Activated CD4-positive, CD25-positive, alpha-beta regulatory T cell treated with anti-CD3 and anti-CD28 coated beads, Interleukin-2, amount 50 U/mL, for 72 hours (primary cell): ENCODE measurements at regions not wholly inside any gene's neighbourhood (a gene's known extent, or its start where the extent isn't known, plus 50 kb on each side); places are given as distances from the start of the nearest gene placed in this dataset.

Experiments
- DNase-seq: peaks from one replicate; pipeline ENCODE4 v3.0.0; 2021

DNA sequence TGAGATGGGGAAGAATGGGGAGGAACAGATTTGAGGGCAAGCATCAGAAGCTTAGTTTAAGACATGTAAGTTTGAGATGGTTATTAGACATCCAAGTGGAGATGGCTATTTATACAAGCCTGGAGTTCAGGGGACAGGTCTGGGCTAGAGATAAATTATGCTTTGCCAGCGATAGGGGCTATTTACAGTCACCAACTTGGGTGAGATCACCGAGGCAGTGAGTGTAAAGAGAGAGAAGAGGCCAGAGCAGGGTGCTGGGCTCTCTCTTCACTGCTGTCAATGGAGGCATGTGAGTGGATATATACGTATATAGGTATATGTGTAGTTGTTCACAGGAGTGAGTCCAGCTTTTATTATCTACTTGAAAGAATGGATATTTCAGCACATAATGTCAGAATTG lies 81.0 kb downstream of the QPCT start:
- no peak for DNase-seq

DNA sequence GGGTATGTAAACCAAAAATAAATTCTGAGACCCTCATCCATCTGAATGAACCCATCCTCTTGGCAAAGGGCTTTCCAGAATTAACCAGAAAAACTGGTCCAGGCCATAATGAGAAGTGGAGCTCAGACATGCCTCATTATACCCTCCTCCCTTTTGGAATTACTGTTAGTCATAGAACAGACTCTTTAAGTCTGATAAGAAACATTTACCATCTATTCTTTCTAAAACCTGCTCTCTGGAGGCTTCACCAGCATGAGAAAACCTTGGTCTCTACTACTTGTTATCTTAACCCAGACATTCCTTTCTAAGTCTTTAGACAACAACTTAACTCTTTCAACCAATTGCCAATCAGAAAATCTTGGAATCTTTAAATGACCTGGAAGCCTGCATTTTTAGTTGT lies 82.8 kb downstream of the QPCT start:
- no peak for DNase-seq

DNA sequence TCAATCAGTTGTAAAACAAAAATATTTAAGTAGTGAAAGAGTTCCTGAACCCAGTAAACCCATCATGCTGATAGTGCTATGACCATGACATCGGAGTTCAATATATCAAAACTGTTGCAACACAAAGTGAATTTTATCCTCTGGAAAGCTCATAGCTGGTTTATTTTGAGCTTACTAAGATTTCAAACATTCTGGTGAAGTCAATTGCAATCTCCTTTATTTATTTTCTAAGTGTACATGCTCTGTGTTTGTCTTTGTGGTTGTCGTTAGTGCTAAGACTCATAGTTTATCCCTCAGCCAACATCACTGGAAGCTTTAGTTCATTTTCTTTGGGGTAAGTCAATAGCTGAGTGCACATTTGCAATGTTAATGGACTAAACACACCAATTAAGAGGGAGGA lies 91.9 kb downstream of the QPCT start:
- DNase-seq: no peak

DNA sequence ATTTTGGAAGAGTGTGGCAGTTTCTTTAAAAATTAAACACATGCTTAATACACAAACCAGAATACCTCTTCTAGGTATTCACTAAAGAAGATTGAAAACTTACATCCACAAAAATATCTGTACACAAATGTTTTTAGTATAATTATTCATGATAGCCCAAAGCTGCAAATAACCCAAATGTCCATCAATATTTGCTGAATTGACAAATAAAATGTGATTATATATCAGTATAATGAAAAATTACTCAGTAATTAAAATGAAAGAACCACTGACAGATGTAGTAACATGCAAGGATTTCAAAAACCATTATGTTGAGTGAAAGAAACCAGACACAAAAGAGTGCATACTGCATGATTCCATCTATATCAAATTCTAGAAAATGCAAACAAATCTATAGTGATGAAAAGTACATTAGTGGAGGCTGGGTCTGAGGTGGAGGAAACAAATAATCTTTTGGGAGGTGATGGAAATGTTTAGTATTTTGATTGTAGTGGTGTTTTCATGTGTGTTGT lies 94.8 kb downstream of the QPCT start:
- DNase-seq: no peak

DNA sequence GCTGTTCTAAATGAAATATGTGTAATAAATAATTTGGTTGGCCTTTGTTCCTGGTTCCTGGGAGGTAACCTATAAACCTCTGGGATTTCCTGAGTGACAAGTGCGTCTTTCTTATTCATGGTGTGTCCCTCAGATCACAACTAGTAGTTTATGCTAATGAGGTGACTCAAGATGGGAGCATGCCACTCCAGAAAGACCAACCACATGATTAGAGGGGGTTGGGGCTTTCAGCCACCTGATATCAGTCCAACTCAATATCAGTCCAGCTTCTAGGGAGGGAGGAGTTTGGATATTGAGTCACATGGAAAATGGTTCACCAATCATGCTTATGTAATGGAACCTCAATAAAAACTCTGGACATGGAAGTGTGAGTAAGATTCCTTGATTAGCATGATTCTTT lies 96.6 kb downstream of the QPCT start:
- DNase-seq: no peak

DNA sequence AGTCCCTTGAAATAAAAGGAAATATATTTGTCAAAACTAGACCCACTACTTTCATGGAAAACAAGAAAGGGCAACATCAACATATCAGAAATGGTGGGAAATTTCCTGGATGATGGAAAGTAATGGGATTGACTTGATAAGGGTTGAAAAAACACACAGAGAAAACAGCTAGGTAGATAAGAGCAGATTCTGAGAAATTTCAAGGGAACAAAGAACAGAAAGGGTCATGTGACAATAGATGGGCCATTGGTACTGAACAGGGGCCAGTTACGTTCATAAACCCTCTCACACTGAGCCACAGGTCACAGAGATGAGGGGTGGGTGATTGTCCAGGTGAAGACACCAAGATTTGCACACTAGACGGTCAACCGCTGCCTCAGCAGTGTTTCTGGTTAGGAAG lies 98.7 kb downstream of the QPCT start:
- no peak for DNase-seq

DNA sequence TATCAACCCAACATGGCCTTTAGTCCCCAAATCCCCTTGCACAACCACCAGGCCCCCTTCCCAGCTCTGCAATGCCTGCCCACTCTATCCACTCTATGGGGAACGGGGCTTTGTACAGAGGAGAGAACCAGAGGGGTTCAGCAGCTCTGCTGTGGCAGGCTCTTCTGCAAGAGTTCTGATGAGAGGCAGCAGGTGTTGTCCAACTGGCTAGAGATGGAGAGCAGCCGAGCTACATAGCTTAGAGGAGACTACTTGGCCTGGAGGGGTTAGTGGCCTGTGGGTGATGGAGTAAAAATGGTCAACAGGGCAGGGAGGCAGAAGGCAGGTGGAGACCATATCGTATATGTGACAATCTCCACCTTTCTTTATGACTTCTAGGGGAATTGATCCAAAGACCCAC lies 103.0 kb downstream of the QPCT start:
- DNase-seq: no peak

DNA sequence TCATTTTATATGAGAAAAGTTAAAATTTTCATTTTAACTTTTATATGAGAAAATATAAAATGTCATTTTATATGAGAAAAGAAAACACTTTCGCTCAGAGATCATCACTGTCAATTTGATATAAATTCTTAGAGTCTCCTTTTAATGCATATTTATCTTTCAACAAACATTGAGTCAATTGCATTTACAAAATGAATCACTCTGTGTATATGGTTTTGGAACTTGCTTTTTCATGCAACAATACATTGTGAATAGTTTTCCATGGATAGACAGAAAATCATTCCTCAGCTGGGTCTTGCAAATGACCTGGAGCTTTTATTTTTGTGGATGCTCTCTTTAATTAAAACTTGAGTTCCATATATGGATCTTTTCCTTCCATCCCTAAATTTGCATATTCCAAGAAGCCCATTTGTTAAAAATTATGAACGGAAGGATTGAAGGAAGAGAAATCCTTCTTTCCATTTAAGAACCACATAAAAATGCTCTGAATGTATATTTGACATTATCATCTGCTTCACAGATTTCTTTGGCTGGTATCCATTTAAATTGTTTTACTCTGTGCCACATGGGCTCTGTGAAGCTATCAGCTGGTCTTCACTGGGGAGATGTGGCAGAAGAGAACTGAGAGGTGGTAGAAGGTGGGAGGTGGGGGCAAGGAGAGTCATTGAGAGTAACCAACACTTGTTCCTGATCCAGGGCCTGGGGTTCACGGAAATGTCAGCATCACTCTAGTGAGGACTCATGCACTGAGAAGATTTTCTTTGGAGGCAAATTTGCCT lies 104.1 kb downstream of the QPCT start:
- no peak for DNase-seq

DNA sequence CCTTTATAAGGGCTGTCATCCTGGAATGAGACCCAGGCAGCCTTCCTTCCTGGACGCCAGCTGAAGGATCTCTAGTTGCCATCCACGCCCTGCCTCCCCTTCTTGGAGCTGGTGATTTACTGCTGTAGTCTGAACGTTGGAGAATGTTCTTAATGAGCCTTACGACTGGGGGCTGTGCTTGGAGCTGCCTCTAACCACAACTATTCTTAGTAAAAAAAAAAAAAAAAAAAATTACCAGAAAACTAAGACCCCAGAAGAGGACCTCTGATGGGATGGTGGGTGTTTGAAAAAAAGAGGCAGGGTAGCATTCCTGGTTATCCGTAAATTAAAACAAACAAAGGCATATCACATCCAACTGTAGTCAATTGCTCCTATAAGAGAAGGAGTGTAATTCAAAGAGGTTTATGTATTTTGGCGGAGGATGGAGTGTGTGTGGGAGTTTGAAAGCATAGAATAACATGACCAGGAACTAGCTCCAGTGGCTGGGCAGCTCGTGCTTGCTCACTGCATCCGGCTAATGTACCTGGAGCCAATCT lies 105.4 kb downstream of the QPCT start:
- no peak for DNase-seq

DNA sequence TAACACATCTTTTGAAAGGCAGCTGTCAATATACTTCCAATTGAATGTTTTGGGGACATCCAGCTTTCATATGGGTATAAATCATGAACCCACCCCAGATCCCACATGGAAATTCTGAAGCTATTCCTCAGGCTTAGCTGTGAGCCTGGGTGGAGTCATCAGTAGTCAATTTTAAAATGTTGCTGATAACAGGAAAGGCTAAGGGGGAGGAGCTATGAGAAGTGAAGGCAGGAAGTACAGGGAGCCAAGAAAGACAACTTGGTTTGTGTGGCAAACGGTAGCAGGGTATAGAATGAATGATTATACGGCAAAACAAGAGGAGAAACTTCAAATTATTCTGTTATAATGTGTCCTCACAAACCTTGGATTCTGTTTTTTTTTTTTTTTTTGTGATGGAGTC lies 108.6 kb downstream of the QPCT start:
- no peak for DNase-seq

DNA sequence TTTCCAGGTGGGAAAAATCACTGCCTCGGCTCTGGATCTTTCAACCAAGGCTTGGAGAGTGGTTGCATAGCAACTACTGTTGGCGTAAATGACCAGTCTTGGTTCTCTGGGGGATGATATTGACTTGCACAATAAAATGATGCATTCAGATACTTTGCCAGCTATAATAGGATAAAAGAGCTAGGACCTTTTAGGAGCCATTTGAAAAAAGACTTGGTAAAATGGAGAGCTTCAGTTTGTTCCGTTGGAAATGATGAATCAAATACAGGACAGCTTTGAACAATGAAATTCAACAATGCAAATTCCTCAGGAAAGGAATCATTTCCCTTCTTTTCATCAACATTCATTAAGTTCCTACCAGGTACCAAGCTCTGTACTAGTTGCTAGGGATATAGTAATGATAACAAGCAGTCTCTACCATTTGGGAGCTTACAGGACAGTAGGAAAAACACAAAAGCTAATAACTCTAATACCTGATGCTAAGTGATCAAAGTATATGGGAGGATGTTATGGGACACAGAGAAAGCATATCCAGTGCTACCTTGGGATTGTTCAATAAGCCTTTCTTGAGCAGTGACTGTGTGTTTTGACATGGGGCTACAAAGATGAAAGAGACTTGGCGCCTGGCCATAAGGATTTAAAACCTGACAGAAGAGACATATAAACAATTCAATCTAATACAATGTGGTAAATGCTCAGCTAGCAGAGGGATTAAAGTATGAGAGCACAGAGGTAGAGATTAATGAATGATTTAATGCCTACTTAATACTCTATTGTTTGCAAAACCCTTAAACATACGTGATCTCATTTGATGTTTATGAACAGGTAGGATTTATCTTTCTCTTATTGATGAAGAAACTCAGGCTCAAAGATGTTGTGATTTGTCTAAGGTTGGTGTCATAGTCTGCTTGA lies 110.7 kb downstream of the QPCT start:
- no peak for DNase-seq

DNA sequence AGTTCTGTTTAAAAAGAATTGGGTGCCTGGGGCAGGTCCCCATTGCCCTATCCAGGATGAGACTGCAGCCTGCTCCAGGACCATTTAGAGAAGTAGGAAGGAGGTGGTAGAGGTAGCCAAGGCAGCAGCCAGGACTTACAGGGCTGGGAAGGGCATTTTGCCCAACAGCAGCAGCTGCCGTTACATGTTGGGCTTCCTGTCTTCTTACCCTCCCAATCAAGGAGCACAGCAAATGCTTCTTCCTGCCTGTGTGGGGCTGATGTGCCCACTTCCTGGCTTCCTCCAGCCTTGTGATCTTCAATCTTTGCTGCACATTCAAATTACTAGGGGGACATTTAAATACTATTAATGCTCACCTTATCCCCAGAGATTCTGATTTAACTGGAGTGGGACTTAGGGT lies 112.0 kb downstream of the QPCT start:
- DNase-seq: no peak

DNA sequence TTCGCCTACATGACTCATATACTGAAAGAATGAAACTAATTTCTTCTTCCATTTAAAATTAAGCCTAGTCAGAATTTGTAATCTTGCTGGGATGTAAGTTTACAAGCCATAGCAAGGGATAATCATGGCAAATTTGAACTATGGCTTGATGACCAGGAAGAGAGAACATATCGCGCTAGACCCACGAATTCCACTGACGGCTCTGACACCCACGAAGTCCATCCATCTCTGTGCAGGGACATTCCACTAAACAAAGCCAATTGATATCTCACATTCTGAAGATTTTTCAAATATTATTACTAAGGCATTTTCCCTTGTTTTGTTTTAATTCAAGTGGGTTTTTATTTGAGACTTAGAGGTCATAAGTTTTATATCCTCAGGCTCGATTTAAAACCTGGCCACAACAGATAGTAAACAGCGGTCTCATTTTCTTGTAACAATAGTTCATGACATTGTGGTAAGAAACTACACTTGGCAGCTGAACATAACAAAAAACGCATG lies 113.0 kb downstream of the QPCT start:
- DNase-seq: no peak

DNA sequence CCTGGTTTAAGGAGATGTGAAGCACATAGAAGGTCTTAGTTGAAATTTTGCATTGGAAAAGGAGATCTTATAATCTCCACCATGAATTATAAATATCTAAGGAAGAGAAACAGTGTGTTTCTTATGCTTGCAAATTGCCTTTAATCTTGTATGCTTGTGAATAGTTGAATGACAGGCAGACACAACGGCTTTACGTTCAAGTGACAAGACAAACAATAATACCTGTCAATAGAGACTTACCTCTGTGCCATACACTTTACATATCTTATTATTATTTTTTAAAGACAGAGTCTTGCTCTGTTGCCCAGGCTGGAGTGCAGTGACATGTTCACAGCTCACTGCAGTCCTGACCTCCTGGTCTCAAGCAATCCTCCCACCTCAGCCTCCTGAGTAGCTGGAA lies 113.7 kb downstream of the QPCT start:
- DNase-seq: no peak

DNA sequence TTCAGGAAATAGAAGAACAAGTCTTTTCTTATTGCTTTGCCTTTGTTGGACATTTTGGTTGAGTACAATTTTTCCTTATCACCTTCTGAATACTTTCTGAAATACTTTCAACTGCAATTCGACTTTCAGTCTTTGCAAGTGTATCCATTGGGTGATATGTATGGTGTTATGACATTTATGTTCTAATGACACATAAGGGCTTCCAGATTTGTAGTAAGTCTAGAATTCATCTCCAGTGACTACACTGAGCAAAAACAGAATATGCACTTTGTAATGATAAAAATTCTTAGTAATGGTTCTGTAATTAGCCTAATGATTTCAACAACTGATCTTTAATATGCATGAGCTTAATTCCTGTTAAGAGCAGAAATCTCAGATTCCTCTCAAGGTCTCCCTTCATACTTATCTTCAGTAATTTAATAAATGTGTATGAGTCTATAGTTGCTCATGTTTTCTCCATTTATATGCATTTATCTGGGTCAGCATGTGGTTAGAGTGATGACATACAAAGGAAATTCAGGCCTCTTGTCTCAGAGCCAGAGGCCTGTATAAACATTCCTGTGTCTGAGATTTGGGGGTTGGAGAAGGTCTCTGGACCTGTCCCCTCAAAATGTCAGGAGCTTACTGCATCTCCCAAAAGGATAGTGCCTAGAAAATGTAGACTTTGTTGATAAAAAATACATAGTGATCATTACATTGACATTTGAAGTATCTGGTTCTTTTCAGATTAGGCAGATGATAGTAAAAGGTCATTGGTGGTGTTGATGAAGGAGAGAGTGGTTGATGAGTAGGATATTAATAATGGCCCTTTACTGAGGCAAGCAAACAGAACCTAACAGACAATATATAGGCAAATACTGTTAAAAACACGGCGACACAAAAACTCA lies 114.9 kb downstream of the QPCT start:
- DNase-seq: no peak

DNA sequence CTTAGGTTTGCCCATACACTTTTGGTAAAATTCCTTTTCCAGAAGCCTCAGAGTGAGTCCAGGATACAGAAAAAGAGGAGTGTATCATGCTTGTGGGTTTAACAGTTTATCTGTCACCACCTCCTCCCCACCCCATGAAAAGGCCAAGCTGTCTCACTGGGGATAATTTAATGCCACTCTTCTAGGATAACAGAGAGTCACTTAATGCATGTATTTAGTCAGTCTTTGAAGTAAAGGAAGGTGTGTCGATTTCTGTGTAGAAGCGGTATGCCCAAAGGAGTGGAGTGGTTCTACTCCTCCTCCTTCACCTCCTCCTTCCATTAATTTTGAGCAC lies 116.4 kb downstream of the QPCT start:
- DNase-seq: no peak

DNA sequence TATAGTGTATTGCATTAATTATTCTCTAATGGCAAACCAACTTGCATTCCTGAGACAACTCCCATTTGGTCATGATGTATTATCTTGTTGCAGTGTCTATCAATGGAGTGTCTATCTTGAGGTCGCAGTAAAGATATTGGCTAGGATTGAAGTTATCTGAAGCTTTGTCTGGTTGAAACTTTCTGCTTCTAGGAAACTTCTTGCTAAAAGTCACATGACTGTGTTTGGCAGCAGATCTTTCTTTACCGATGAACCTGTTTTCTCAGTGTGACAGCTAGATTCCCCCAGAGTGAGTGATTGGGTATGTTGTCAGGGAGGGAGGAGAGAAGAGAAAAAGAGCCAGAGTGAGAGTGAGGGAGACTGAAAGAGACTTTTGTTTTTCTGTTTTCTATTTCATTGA lies 119.6 kb downstream of the QPCT start:
- no peak for DNase-seq

DNA sequence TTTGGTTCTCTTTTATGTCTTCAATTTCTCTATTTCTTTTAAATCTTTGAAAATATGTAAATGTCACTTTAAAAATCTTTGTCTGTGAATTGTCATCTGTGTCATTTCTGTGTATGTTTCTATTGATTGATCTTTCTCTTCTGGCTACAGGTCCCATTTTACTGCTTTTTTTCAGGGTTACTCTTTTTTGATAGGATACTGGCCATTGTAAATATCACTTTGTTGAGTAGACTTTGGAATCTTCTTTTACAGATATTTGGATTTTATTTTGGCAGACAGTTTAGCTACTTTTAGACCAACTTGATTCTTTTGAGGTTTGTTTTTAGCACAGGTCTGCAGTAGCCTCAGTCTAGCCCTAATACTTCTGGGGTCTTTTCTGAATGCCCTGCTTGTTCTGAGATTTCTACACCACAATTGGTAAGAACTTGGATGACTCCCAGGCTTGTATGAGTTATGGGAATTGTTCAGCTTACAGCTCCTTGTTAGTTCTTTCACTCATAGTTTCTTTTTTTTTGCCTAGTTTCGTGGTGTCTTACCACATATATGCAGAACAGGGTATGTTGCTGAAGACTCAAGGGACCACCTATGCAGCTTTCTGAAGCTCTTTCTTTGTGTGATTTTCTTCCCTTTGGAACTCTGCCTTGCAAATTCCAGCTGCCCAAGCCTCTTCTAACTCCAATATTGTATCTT lies 122.2 kb downstream of the QPCT start:
- no peak for DNase-seq

DNA sequence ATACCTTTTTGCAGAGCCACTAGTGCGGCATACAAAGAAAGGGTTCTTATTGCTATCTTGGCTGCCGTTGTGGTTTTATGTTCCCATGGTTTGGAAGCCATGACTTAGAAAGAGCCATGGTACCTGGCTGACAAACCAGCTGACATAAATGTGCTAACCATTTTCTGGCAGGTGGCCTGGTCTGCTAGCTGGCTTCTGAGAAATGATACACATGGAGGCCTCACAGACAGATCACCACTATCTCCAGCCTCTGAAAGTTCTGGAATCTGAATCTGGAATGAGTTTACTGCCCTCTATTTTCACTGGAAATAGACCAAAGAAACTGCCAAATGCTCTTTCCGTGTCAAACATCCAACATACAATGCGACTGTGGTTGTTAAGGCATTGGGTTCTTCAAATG lies 123.7 kb downstream of the QPCT start:
- no peak for DNase-seq

DNA sequence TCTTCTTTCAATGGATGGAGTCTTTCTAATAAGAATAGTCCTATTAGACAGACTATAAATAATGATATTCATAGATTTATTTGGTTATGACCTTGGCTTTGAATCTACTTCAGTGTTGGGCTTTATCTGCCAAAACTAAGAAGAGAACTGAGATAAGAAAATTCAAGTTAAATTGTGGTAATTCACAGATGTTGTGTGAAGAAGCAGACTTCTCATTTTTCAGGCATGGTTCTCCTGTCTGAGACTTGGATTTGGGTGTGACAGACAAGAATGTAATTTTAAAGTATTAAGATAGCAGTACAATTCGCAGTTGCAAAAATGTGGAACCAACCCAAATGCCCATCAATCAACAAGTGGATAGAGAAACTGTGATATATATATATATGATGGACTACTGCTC lies 124.7 kb downstream of the QPCT start:
- no peak for DNase-seq

DNA sequence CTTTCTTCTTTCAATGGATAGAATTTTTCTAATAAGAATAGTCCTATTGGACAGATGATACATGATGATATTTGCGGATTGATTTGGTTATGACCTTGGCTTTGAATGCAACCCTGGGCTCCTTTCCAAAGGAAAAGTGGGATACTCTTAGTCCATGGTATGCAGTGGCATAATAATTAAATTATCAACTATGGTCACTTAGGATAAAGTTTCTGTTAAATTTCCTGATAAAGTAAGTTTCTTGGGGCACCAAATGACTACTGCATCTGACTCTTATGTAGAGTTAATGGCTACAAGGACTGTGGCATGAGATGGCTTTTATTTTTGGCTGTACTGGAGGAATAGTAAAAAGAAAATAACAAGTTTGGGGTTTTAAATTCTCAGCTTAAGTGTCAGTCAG lies 126.7 kb downstream of the QPCT start:
- DNase-seq: no peak

DNA sequence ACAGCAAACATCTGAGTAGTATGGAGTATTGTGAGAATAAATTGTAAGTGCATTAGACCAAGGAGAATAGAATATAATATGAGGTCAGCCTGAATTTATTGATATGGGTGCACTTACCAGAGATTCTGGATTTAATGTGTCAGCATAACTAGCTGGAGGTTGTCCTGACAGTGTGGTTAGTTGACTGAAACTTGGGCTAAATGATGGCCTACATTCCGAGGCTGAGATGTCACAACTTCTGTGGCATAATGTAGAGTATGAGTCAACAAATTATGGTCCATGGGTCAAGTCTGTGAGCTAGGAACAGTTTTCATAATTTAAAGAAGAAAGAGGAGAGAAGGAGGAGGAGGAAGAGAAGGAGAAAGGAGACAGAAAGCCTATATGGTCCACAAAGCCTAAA lies 127.6 kb downstream of the QPCT start:
- no peak for DNase-seq
